ENCODE measurements at regions not wholly inside any gene's neighbourhood (a gene's known extent, or its start where the extent isn't known, plus 50 kb on each side); places are given as distances from the start of the nearest gene placed in this dataset.

DNA sequence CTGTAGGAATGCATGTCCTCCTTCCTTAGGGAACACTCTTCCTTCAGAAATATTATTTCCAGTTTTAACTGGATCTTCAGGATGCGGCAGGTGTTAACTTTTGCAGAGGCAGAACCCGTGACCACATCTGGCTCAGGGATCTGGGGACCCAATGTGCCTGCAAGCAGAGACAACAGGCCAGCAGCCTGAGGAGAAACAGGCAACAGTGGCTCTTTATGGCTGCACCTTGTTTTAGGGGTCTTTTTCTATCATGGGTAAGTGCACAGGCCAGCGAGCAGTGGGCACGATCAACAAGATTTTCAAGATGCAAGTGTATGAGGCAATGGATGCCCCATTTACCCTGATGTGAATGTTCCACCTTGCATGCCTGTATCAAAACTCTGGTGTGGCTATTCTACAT, 497.5 kb upstream of the KLF6 start:
- TF ChIP-seq, protein P1, sequence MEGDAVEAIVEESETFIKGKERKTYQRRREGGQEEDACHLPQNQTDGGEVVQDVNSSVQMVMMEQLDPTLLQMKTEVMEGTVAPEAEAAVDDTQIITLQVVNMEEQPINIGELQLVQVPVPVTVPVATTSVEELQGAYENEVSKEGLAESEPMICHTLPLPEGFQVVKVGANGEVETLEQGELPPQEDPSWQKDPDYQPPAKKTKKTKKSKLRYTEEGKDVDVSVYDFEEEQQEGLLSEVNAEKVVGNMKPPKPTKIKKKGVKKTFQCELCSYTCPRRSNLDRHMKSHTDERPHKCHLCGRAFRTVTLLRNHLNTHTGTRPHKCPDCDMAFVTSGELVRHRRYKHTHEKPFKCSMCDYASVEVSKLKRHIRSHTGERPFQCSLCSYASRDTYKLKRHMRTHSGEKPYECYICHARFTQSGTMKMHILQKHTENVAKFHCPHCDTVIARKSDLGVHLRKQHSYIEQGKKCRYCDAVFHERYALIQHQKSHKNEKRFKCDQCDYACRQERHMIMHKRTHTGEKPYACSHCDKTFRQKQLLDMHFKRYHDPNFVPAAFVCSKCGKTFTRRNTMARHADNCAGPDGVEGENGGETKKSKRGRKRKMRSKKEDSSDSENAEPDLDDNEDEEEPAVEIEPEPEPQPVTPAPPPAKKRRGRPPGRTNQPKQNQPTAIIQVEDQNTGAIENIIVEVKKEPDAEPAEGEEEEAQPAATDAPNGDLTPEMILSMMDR (IDR thresholded peaks at IDR 0.05; ENCODE audit: borderline replicate concordance, extremely low read depth, low read length, poor library complexity, severe bottlenecking) = no peak
- TF ChIP-seq EZH2 (IDR thresholded peaks at IDR 0.05; ENCODE audit: borderline replicate concordance, low read depth, low read length, severe bottlenecking) = no peak

All from DND-41 (cell line).